HG03565 (cell line): ENCODE measurements at regions not wholly inside any gene's neighbourhood (a gene's known extent, or its start where the extent isn't known, plus 50 kb on each side); places are given as distances from the start of the nearest gene placed in this dataset.
"Not testable (repeated sequence)": the region's sequence is repeated elsewhere in the genome, so short reads cannot be mapped to it uniquely, and the experiment has no call there.

ENCODE experiments used
- ATAC-seq: cut with Tn5 transposase; IDR thresholded peaks from one replicate; pipeline ENCODE4 v1.9.1; 2021; ENCODE audit warnings: mild to moderate bottlenecking, moderate library complexity; ENCODE audit not compliant: unreplicated experiment

GRCh38 chr15:62316413-62317060 is 151.5 kb upstream of the C2CD4B start:
- ATAC-seq = no peak

GRCh38 chr15:62320259-62320658 is 155.2 kb upstream of the C2CD4B start:
- ATAC-seq = no peak

GRCh38 chr15:62323353-62323890 is 158.3 kb upstream of the C2CD4B start:
- ATAC-seq = no peak

DNA sequence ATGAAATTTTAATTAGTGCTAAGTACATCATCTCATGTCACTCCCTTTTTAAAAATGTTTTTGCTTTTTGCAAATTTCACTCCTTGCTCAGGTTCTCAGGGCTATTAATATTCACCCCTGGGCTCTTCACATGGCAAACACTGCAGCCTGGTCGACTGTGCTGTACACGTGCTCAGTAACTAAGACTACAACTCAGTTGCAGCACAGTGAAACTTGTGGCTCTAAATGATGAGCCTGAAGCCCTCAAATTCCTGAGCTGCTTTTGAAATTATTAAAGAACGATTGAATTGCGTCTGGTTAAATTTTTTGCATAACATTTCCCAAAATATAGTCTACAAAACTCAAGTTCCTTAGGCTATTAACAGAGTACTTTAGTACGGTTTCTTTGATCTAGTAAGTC is 159.3 kb upstream of the C2CD4B start:
- no peak for ATAC-seq

DNA sequence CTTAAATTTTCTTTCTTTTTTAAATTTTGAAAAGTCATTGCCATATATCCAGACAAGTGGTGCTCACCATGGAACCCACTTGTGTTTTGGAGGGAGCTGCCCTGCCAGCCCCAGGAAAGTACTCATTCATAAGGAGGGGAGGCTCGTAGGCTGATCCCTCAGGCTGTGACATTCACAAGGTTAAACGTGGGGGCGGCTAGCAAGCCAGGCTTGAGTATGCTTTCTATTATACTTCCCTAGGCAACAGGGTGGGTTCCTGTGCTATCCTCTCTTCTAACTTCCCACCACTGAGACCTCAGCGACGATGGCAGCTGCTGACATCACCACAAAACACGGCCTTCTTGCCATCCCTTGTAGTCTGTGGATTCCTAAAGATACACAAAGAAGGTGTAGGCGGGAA is 160.5 kb upstream of the C2CD4B start:
- ATAC-seq = no peak

DNA sequence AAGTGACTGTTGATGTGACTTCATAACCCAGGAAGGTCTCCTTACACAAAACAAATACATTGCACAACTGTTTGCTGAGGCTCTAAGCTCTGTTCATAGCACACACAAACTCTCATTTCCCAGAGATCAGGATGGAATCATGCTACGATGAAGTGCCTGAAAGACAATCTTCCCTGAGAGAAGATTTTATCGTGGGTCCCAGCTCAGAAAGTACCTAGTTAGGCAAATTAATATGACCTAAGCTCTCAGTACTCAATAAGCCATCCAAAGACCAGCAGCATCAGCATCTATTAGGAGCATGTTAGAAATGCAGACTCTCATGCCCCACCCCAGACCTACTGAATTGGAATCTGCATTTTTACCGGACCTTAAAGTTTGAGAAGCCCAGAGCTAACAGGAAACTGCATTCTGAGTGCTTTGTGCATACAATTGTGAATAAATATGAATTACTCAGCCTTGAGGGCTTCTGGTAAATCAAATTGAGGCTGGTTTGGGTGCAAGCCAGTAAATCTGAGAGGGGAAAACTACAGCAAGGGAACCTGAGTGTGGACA is 161.5 kb upstream of the C2CD4B start:
- ATAC-seq = no peak

DNA sequence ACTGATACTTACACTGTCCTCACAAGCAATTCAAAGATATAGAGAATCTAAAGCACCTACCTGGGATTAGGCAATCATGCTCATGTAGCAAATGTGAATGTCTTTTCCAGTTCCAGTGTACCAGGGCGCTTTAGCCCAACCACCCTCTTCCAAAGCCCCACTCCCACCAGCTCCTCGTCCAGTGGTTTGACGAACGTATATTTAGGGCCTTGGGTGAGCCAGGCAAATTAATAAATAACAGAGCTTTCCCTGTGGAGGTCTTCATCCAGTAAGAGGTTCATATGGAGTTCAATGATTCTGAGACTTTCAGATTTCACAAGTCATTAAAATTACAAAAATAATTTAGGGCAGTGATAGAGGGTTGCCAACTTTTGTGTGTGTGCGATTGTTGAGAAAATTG is 162.3 kb upstream of the C2CD4B start:
- ATAC-seq = no peak

- not testable (repeated sequence) for ATAC-seq
These were observed 167.4 kb upstream of the C2CD4B start for GRCh38 chr15:62332472-62332871.

GRCh38 chr15:62334536-62334935 is 169.5 kb upstream of the C2CD4B start:
- ATAC-seq = no peak

DNA sequence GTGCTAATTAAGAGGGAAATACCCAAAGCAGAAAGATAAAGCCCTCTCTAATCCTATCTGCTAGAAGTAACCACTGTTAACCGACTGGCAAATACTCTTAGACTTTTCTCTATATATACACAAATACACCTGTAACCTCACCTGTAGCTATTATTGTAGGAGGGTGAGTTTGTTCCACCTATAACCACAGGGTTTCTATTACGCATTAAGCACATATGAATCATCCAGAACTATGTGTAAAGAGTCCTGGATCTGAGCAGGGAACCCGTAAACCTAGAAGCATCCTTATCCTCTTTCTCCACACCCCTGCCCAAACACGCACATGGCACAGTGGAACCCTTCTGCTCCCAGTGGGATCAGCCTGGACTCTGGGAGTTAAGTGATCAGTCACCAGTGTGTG is 172.8 kb upstream of the C2CD4B start:
- no peak for ATAC-seq

DNA sequence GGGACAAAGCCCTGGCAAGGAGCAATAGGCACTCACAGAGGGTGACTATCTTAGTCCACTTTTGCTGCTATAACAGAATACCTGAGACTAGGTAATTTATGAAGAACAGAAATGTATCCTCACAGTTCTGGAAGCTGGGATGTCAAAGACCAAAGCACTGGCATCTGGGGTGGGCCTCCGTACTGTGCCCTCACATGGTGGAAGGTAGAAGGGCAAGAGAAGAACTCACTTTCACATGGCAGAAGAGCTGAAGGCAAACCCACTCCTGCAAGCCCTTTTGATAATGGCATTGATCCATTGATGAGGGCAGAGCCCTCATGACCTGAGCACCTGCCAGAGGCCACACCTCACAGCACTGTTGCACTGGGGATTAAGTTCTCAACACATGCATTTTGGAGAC is 173.4 kb upstream of the C2CD4B start:
- no peak for ATAC-seq

- ATAC-seq = no peak
These were observed 177.9 kb upstream of the C2CD4B start for GRCh38 chr15:62342959-62343358.

DNA sequence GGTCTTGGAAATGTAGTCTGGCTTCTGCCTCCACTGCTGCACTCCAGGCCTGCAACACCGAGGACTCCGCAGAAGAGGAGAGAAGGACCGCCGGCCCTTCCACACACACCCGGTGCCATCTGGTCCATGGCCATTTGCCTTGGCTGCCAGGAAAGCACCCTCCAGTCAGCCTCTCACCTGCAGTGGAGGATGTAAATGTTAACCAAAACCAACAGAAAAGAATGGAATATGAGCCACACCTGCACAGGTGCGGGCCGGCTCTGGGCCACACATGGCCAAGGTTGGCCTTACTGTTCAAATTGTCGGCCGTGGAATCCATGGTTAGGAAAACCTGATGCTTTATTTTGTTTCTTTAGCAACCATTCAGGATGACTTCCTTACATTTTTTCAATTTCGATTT is 178.3 kb upstream of the C2CD4B start:
- ATAC-seq = no peak

- peak; percentile 74 for ATAC-seq
These were observed 179.9 kb upstream of the C2CD4B start for GRCh38 chr15:62344806-62345539.

DNA sequence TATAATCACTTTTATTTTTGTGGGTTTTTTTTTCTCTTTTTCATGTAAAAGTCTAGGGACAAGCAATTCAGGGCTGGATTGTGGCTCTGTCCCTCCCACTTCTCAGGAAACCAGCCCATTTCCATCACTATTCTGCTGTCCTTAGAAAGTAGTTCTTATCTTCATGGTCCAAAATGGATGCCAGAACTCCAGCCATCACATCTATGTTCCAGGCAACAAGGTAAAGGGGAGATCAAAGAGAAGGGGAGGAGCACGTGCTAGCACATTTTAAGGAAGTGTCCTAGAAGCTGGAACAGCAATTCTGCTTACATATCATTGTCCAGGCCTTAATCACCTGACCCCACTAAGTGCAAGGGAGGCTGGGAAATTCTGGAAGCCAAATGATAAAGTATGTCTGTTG is 181.1 kb upstream of the C2CD4B start:
- ATAC-seq = no peak

GRCh38 chr15:62348118-62348517 is 183.0 kb upstream of the C2CD4B start:
- ATAC-seq = no peak

- ATAC-seq = no peak
These were observed 183.5 kb upstream of the C2CD4B start for GRCh38 chr15:62348623-62349022.

- no peak for ATAC-seq
These were observed 187.7 kb upstream of the C2CD4B start for GRCh38 chr15:62352817-62353216.

GRCh38 chr15:62357431-62357830 is 192.3 kb upstream of the C2CD4B start:
- ATAC-seq = no peak

DNA sequence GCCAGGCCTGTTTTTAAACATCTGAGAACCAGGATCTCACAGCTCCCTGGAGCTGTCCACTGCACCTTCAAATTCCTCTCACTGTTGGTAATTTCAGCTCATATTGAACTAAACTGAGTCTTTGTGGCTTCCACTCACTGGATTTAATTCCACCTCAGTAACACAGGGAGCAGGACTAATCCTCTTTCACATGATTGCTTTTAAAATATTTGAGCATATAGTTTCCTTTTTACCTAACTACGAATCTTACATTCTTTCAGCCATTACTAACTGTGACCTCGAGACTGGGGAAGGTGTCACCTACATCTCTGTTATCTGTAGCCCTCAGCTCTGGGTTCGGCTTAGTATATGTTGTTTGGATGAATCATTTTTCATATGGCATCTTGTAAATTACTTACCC is 194.3 kb upstream of the C2CD4B start:
- ATAC-seq = no peak

DNA sequence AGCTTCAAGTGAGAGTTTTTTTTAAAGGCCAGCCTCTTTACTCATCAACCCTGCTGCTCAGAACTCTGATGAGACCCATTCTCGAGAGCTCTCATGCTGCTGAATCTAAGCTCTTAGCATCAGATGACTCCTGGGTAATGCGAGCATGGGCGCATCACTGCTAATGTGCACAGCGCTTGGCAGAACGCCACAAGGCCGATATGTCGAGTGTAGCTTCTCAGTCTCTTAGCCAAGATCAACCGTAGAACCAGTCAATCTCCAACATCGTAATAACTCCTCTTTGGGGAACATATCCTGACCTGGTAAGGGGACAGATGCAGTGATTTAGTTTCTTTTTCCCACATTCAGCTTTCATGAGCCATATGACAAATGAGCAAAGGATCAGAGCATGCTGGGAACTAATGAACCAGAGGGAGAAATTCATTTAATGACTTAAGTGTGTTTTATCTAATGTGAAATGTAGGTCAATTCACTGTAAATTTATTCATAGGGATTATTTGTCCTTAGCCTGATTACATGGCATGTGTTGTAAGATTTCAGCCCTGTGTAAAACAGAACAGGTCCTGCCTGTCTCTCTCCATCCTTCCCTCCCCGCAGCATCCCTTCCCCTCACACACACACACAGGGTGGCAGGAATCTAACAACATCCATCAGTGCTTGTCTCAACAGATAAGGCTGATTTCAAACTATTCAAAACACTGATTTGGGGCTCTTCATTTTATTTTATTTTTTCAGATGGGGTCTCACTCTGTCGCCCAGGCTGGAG is 195.4 kb upstream of the C2CD4B start:
- ATAC-seq = no peak
